ENCODE measurements at regions not wholly inside any gene's neighbourhood (a gene's known extent, or its start where the extent isn't known, plus 50 kb on each side); places are given as distances from the start of the nearest gene placed in this dataset.

DNA sequence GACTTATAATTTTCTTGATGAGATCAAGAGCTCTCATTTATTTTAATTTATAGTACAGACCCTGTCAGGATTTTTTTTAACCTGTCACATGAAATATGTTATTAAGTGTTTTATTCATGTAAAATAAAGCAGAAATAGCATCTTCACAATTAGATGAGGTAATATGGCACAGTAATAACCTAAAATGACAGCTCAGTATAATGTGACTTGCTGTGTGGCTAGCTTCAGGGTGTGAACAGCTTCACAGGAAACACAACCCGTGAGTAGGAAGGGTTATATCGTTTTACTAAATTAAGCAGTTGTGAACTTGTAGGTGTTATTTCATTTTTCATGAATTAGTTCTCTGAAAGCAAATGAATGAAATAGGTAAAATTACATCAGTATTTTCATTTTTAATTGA lies 366.9 kb upstream of the CHORDC1 start:
- TF ChIP-seq, protein P1, sequence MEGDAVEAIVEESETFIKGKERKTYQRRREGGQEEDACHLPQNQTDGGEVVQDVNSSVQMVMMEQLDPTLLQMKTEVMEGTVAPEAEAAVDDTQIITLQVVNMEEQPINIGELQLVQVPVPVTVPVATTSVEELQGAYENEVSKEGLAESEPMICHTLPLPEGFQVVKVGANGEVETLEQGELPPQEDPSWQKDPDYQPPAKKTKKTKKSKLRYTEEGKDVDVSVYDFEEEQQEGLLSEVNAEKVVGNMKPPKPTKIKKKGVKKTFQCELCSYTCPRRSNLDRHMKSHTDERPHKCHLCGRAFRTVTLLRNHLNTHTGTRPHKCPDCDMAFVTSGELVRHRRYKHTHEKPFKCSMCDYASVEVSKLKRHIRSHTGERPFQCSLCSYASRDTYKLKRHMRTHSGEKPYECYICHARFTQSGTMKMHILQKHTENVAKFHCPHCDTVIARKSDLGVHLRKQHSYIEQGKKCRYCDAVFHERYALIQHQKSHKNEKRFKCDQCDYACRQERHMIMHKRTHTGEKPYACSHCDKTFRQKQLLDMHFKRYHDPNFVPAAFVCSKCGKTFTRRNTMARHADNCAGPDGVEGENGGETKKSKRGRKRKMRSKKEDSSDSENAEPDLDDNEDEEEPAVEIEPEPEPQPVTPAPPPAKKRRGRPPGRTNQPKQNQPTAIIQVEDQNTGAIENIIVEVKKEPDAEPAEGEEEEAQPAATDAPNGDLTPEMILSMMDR (conservative IDR thresholded peaks at IDR 0.05 in 1 of 2, IDR thresholded peaks at IDR 0.05 in 1 of 2; ENCODE audit: extremely low read depth in 1 of 2, insufficient read depth in 1 of 2, low read depth in 1 of 2, low read length in 2 of 2), result no peak
- no peak for TF ChIP-seq EZH2 (IDR thresholded peaks at IDR 0.05; ENCODE audit: borderline replicate concordance, low read length)
